HepG2 (cell line): ENCODE measurements at regions not wholly inside any gene's neighbourhood (a gene's known extent, or its start where the extent isn't known, plus 50 kb on each side); places are given as distances from the start of the nearest gene placed in this dataset.

Experiments used
- ATAC-seq: fragments of 200-7000 bp; cut with Tn5 transposase; 3 replicates; pipeline ENCODE4 v1.9.1; 2020; ENCODE audit warnings: mild to moderate bottlenecking, moderate library complexity
- BruUV-seq: library from RNA; stranded (reverse); fragments of 400-500 nt; replicated peaks from 2 replicates; lab custom pipeline; 2021; lab: Mats Ljungman, UMichigan
- CTCF ChIA-PET: fragments of 300-600 bp; formaldehyde crosslinking; extraction: SDS; loops from one replicate; lab custom pipeline; 2021; ENCODE audit warnings: low total read pairs, inconsistent platforms, low intra/inter-chr PET ratio; lab: Yijun Ruan, JAX
- POLR2A ChIA-PET: fragments of 350-600 bp; sonication (Branson Sonifier 250); formaldehyde crosslinking; loops from one replicate; lab custom pipeline; 2020; ENCODE audit warnings: antibody characterized with exemption, inconsistent platforms; lab: Yijun Ruan, JAX
- DNase-seq: peaks from one replicate; pipeline ENCODE4 v3.0.0-alpha.2; 2015; ENCODE audit warnings: low spot score
- FAIRE-seq: peaks from 3 replicates; lab custom pipeline; 2011; peaks lifted over from hg19 to GRCh38; lab: Jason Lieb, UNC
- H2AFZ ChIP-seq: one replicate; pipeline ENCODE4 v1.6.1; 2011; ENCODE audit warnings: low read length, inconsistent platforms
- H3K27ac ChIP-seq: fragments of 300-600 bp; 3 replicates; pipeline ENCODE4 v1.8.0; 2011; ENCODE audit warnings: mixed run types, mild to moderate bottlenecking, mixed read lengths, low read length, inconsistent platforms; ENCODE audit not compliant: insufficient read depth; ENCODE audit errors: extremely low read length
- H3K27me3 ChIP-seq, 2 experiments: fragments of 200-600 bp in 1 of 2; 2 replicates in 1 of 2; 3 replicates in 1 of 2; pipeline versions ENCODE4 v1.6.0 to v1.8.0; 2011; ENCODE audit warnings: low read length in 2 of 2, mild to moderate bottlenecking in 2 of 2, moderate library complexity in 2 of 2, inconsistent platforms in 1 of 2; ENCODE audit not compliant: insufficient read depth in 2 of 2, control insufficient read depth in 1 of 2
- H3K36me3 ChIP-seq, 2 experiments: fragments of 200-600 bp in 1 of 2; replicated peaks in 1 of 2; 2 replicates in 1 of 2; 3 replicates in 1 of 2; pipeline versions ENCODE4 v1.5.1 to v1.8.0; 2011; ENCODE audit warnings: low read length in 2 of 2, inconsistent platforms in 1 of 2; ENCODE audit not compliant: insufficient read depth in 2 of 2, control insufficient read depth in 1 of 2
- H3K4me1 ChIP-seq: 2 replicates; pipeline ENCODE4 v1.5.1; 2012; ENCODE audit warnings: low read length, inconsistent platforms; ENCODE audit not compliant: insufficient read depth
- H3K4me2 ChIP-seq: 2 replicates; pipeline ENCODE4 v1.6.0; 2011; ENCODE audit warnings: low read depth, low read length, inconsistent platforms
- H3K4me3 ChIP-seq, 3 experiments: fragments of 200-600 bp in 1 of 3; sonication (generic), shearing (Covaris generic) in 1 of 3; replicated peaks in 1 of 3; 2 replicates each; pipeline ENCODE4 v1.5.1; 2011 to 2016; ENCODE audit warnings: low read length in 3 of 3, inconsistent platforms in 2 of 3, low read depth in 2 of 3, mild to moderate bottlenecking in 2 of 3, control low read depth in 1 of 3, mixed read lengths in 1 of 3; ENCODE audit not compliant: insufficient read depth in 1 of 3
- H3K79me2 ChIP-seq: one replicate; pipeline ENCODE4 v1.6.1; 2011; ENCODE audit warnings: low read length, inconsistent platforms; ENCODE audit not compliant: insufficient read depth
- H3K9ac ChIP-seq: 2 replicates; pipeline ENCODE4 v1.6.0; 2011; ENCODE audit warnings: mild to moderate bottlenecking, low read depth, low read length, inconsistent platforms; ENCODE audit not compliant: insufficient read depth
- H3K9me3 ChIP-seq: 2 replicates; pipeline ENCODE4 v1.5.1; 2012; ENCODE audit warnings: mild to moderate bottlenecking, low read length
- H4K20me1 ChIP-seq: 2 replicates; pipeline ENCODE4 v1.6.0; 2011; ENCODE audit warnings: inconsistent platforms, mild to moderate bottlenecking, low read length, moderate library complexity; ENCODE audit not compliant: insufficient read depth
- HCFC1 ChIP-seq: fragments of 150-350 bp; IDR thresholded peaks from 2 replicates; pipeline ENCODE4 v1.6.1; 2014; ENCODE audit warnings: low read depth, low read length
- MBNL3 ChIP-seq: fragments of 250-450 bp; sonication (Bioruptor Pico); conservative IDR thresholded peaks from 2 replicates; pipeline ENCODE4 v1.8.0; 2022; ENCODE audit warnings: mild to moderate bottlenecking, inconsistent platforms
- NAIF1 ChIP-seq: sonication (generic); formaldehyde crosslinking; IDR thresholded peaks from 2 replicates; pipeline ENCODE4 v1.5.0; 2020; ENCODE audit warnings: mild to moderate bottlenecking, missing genetic modification reagents, borderline replicate concordance
- NR2C2 ChIP-seq: sonication (generic); formaldehyde crosslinking; IDR thresholded peaks from 2 replicates; pipeline ENCODE4 v1.4.0; 2020; ENCODE audit warnings: missing genetic modification reagents, mild to moderate bottlenecking, moderate library complexity, borderline replicate concordance
- ZHX2 ChIP-seq, 2 experiments: sonication (generic) in 1 of 2; formaldehyde crosslinking in 1 of 2; IDR thresholded peaks; 2 replicates each; pipeline versions ENCODE4 v1.6.1 to v1.9.0; 2014 to 2022; ENCODE audit warnings: antibody characterized with exemption in 1 of 2, borderline replicate concordance in 1 of 2, inconsistent platforms in 1 of 2, low read depth in 1 of 2, missing genetic modification reagents in 1 of 2
- ZNF264 ChIP-seq: sonication (generic); formaldehyde crosslinking; IDR thresholded peaks from 2 replicates; pipeline ENCODE4 v1.4.0; 2020; ENCODE audit warnings: missing genetic modification reagents
- ZNF276 ChIP-seq: sonication (generic); formaldehyde crosslinking; IDR thresholded peaks from 2 replicates; pipeline ENCODE4 v1.4.0; 2020; ENCODE audit warnings: mild to moderate bottlenecking, low read depth, missing genetic modification reagents
- ZNF513 ChIP-seq: sonication (generic); formaldehyde crosslinking; conservative IDR thresholded peaks from 2 replicates; pipeline ENCODE4 v1.5.0; 2020; ENCODE audit warnings: missing genetic modification reagents
- ZNF580 ChIP-seq: IDR thresholded peaks from 2 replicates; pipeline ENCODE4 v1.6.1; 2016; ENCODE audit warnings: low read depth, borderline replicate concordance
- WGBS: methylation state at CpG from one replicate; pipeline ENCODE4 v1.1.6; 2017; ENCODE audit warnings: low lambda C conversion rate; 5-methylcytosine and 5-hydroxymethylcytosine counted together
- in situ Hi-C: cut with HindIII; loops from 2 replicates; pipeline ENCODE4 v1.10.0; 2017; ENCODE audit warnings: low pct_unique_long_range_greater_than_20kb; ENCODE audit not compliant: extremely low pct_ligation_motif_present
- intact Hi-C: fragments of 100-400 bp; cut with micrococcal nuclease; formaldehyde crosslinking; loops from one replicate; pipeline ENCODE4 v1.10.0; 2022; ENCODE audit not compliant: unreplicated experiment

- TF ChIP-seq ZHX2 (IDR thresholded peaks at IDR 0.05; ENCODE audit: low read depth) (no peak), ZHX2 (CRISPR knock-in tag; IDR thresholded peaks at IDR 0.05; ENCODE audit: borderline replicate concordance) (no peak), NAIF1 (CRISPR knock-in tag) (no peak)
Observed at GRCh38 chr14:85239791-85240190, 290.2 kb upstream of the FLRT2 start (continued).

GRCh38 chr14:85241022-85241855, 288.7 kb upstream of the FLRT2 start:
- no peak overlapping the region for H3K27ac ChIP-seq
- POLR2A ChIA-PET, result no interaction called here
- WGBS, result 41% methylated on average over 14 of the region's 14 CpGs
- no peak for FAIRE-seq
- no peaks in the 10 kb centered on the region for H3K27me3 ChIP-seq
- no peak overlapping the region for H2AFZ ChIP-seq
- peaks cover 69% of the 10 kb centered on the region for H3K9me3 ChIP-seq
- H3K36me3 ChIP-seq, result no peaks in the 10 kb centered on the region
- DNase-seq, result no peak
- no TSS peak for BruUV-seq
- no peaks in the 10 kb centered on the region for H3K4me1 ChIP-seq
- CTCF ChIA-PET, result no interaction called here
- H3K4me2 ChIP-seq, result no peak overlapping the region
- H3K9ac ChIP-seq, result no peak overlapping the region
- H3K79me2 ChIP-seq, result no peaks in the 10 kb centered on the region
- H3K4me3 ChIP-seq, result no peak overlapping the region
- no peak for ATAC-seq
- in situ Hi-C loops, result no loop called here
- H4K20me1 ChIP-seq, result no peaks in the 10 kb centered on the region
- intact Hi-C loops, result no loop called here
- TF ChIP-seq ZNF580 (CRISPR knock-in tag) (no peak), ZNF264 (no peak), NR2C2 (CRISPR knock-in tag) (no peak), HCFC1 (no peak), ZNF513 (CRISPR knock-in tag) (no peak), ZNF276 (no peak), MBNL3 (CRISPR knock-in tag) (no peak)
